CD4-positive, alpha-beta T cell treated with Interleukin-15 for 1 hour (primary cell): ENCODE measurements at regions not wholly inside any gene's neighbourhood (a gene's known extent, or its start where the extent isn't known, plus 50 kb on each side); places are given as distances from the start of the nearest gene placed in this dataset.
"Not testable (repeated sequence)": the region's sequence is repeated elsewhere in the genome, so short reads cannot be mapped to it uniquely, and the experiment has no call there.

Experiments
- DNase-seq: peaks from one replicate; pipeline ENCODE4 v3.0.0-alpha.2; 2020

- no peak for DNase-seq
Measured at GRCh38 chr12:75754141-75754540, 242.7 kb upstream of the KRR1 start.

GRCh38 chr12:75751769-75752471 lies 240.5 kb upstream of the KRR1 start:
- no peak for DNase-seq

GRCh38 chr12:75750716-75751306 lies 239.4 kb upstream of the KRR1 start:
- no peak for DNase-seq

- DNase-seq, result not testable (repeated sequence)
Measured at GRCh38 chr12:75748990-75749389, 237.6 kb upstream of the KRR1 start.

GRCh38 chr12:75748136-75748535 lies 236.7 kb upstream of the KRR1 start:
- DNase-seq, result no peak

- no peak for DNase-seq
Measured at GRCh38 chr12:75747572-75748021, 236.2 kb upstream of the KRR1 start.

- DNase-seq, result no peak
Measured at GRCh38 chr12:75746621-75747020, 235.2 kb upstream of the KRR1 start.

- no peak for DNase-seq
Measured at GRCh38 chr12:75744607-75745256, 233.3 kb upstream of the KRR1 start.

GRCh38 chr12:75742961-75743360 lies 231.6 kb upstream of the KRR1 start:
- no peak for DNase-seq

- no peak for DNase-seq
Measured at GRCh38 chr12:75742048-75742447, 230.6 kb upstream of the KRR1 start.

- no peak for DNase-seq
Measured at GRCh38 chr12:75739912-75740311, 228.5 kb upstream of the KRR1 start.

- not testable (repeated sequence) for DNase-seq
Measured at GRCh38 chr12:75739098-75739497, 227.7 kb upstream of the KRR1 start.

- no peak for DNase-seq
Measured at GRCh38 chr12:75738486-75738885, 227.1 kb upstream of the KRR1 start.

- DNase-seq, result no peak
Measured at GRCh38 chr12:75735853-75736252, 224.4 kb upstream of the KRR1 start.

GRCh38 chr12:75728826-75729225 lies 217.4 kb upstream of the KRR1 start:
- DNase-seq, result no peak

GRCh38 chr12:75727577-75727976 lies 216.2 kb upstream of the KRR1 start:
- no peak for DNase-seq

- no peak for DNase-seq
Measured at GRCh38 chr12:75725521-75726111, 214.2 kb upstream of the KRR1 start.

- DNase-seq, result no peak
Measured at GRCh38 chr12:75724928-75725312, 213.5 kb upstream of the KRR1 start.

- DNase-seq, result no peak
Measured at GRCh38 chr12:75724307-75724927, 213.0 kb upstream of the KRR1 start.

GRCh38 chr12:75722714-75723200 lies 211.3 kb upstream of the KRR1 start:
- peak; percentile 20 for DNase-seq

GRCh38 chr12:75721796-75722195 lies 210.4 kb upstream of the KRR1 start:
- no peak for DNase-seq

- DNase-seq, result no peak
Measured at GRCh38 chr12:75720812-75721641, 209.6 kb upstream of the KRR1 start.
